Peyer's patch (tissue), 4 donors: ENCODE measurements at regions not wholly inside any gene's neighbourhood (a gene's known extent, or its start where the extent isn't known, plus 50 kb on each side); places are given as distances from the start of the nearest gene placed in this dataset.
"Not testable (repeated sequence)": the region's sequence is repeated elsewhere in the genome, so short reads cannot be mapped to it uniquely, and the experiment has no call there.

ENCODE experiments used
- DNase-seq, 3 donors: peaks; one replicate each; pipeline ENCODE4 v3.0.0-alpha.2; 2017 to 2019
- H3K27ac ChIP-seq, 4 donors: fragments of 200-600 bp; sonication (generic); one replicate each; pipeline ENCODE4 v1.5.1; 2016 to 2019
- H3K27me3 ChIP-seq, 2 donors: fragments of 200-600 bp; sonication (generic); one replicate each; pipeline ENCODE4 v1.5.1; 2019
- H3K36me3 ChIP-seq, 3 donors: fragments of 200-600 bp; sonication (generic); one replicate each; pipeline ENCODE4 v1.5.1; 2016 to 2019
- H3K4me1 ChIP-seq, 4 donors: fragments of 200-600 bp; sonication (generic); one replicate each; pipeline ENCODE4 v1.5.1; 2016 to 2019
- H3K4me3 ChIP-seq, 4 donors: fragments of 200-600 bp; sonication (generic); 1 replicate in 3 of 4; 2 replicates in 1 of 4; pipeline ENCODE4 v1.5.1; 2016 to 2019; ENCODE audit warnings: mild to moderate bottlenecking in 1 of 4
- H3K9me3 ChIP-seq, 4 donors: fragments of 200-600 bp; sonication (generic); one replicate each; pipeline ENCODE4 v1.5.1; 2016 to 2019; ENCODE audit warnings: mild to moderate bottlenecking in 1 of 4
- CTCF ChIP-seq, 6 experiments: fragments of 450-650 bp in 4 of 6; fragments of 200-600 bp in 2 of 6; sonication (generic) in 1 of 6; IDR thresholded peaks; one replicate each; pipeline ENCODE4 v1.5.1; 2017 to 2019; ENCODE audit warnings: antibody characterized with exemption in 6 of 6, mild to moderate bottlenecking in 3 of 6, moderate library complexity in 1 of 6
- POLR2A ChIP-seq, 2 donors: fragments of 450-650 bp; IDR thresholded peaks; one replicate each; pipeline ENCODE4 v1.5.1; 2017; ENCODE audit warnings: antibody characterized with exemption in 2 of 2, mild to moderate bottlenecking in 2 of 2, moderate library complexity in 2 of 2

GRCh38 chrX:69065451-69065850 is 99.8 kb downstream of the PJA1 start:
- Histone ChIP-seq H3K27ac (no peak overlapping the region), H3K4me1 (no peaks in the 10 kb centered on the region), H3K9me3 (peaks cover 0 to 5% (median 0%) of the 10 kb centered on the region in 4 donors), H3K36me3 (no peaks in the 10 kb centered on the region), H3K4me3 (no peak overlapping the region), H3K27me3 (no peaks in the 10 kb centered on the region)
- DNase-seq, result peak in 1 of 3 donors; percentile 14
- TF ChIP-seq POLR2A (IDR thresholded peaks at IDR 0.05), result no peak
- TF ChIP-seq CTCF (IDR thresholded peaks at IDR 0.05), result no peak

DNA sequence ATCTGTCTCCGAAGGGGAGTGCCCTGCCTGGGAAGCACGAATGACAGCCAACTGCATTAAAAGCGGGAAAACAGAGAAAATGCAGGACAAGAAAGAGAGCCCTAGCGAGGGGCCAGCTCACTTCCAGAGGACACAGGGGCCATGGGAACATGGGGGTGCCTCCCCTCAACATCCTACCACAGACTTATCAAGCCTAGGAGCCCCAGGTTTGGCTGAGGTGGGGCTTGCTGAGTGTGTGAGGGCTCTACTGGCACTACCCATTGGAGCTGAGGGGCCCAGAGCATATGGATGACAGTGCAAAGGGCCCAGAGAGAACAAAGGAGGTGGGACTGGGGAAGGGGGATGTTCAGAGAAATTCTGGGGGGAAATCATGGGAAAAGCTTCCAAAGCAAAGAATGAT is 101.8 kb downstream of the PJA1 start:
- Histone ChIP-seq H3K36me3 (no peaks in the 10 kb centered on the region), H3K4me1 (no peaks in the 10 kb centered on the region), H3K27me3 (no peaks in the 10 kb centered on the region), H3K9me3 (peaks cover 0 to 5% (median 0%) of the 10 kb centered on the region in 4 donors), H3K4me3 (no peak overlapping the region), H3K27ac (no peak overlapping the region)
- DNase-seq, result peak in 1 of 3 donors; percentile 18
- no peak for TF ChIP-seq CTCF (IDR thresholded peaks at IDR 0.05)

GRCh38 chrX:69062493-69062892 is 102.8 kb downstream of the PJA1 start:
- Histone ChIP-seq H3K4me3 (no peak overlapping the region), H3K4me1 (no peaks in the 10 kb centered on the region), H3K27me3 (no peaks in the 10 kb centered on the region), H3K9me3 (peaks cover 0 to 5% (median 0%) of the 10 kb centered on the region in 4 donors), H3K36me3 (no peaks in the 10 kb centered on the region), H3K27ac (no peak overlapping the region)
- no peak for DNase-seq
- TF ChIP-seq CTCF (IDR thresholded peaks at IDR 0.05) (no peak), POLR2A (IDR thresholded peaks at IDR 0.05) (no peak)

- Histone ChIP-seq H3K27me3 (no peaks in the 10 kb centered on the region), H3K36me3 (no peaks in the 10 kb centered on the region), H3K4me1 (no peaks in the 10 kb centered on the region), H3K27ac (no peak overlapping the region), H3K4me3 (no peak overlapping the region), H3K9me3 (peaks cover 0 to 5% (median 0%) of the 10 kb centered on the region in 4 donors)
- TF ChIP-seq CTCF (IDR thresholded peaks at IDR 0.05) (peak in 3 of 6 experiments; percentile 39 to 52 (median 47)), POLR2A (IDR thresholded peaks at IDR 0.05) (no peak)
- DNase-seq, result peak in 1 of 3 donors; percentile 57
Measured at GRCh38 chrX:69060631-69061408, 104.4 kb downstream of the PJA1 start.

GRCh38 chrX:69055193-69055592 is 110.1 kb downstream of the PJA1 start:
- Histone ChIP-seq H3K4me1 (no peaks in the 10 kb centered on the region), H3K27me3 (no peaks in the 10 kb centered on the region), H3K9me3 (no peaks in the 10 kb centered on the region), H3K27ac (no peak overlapping the region), H3K4me3 (no peak overlapping the region), H3K36me3 (no peaks in the 10 kb centered on the region)
- no peak for DNase-seq
- TF ChIP-seq CTCF (IDR thresholded peaks at IDR 0.05), result no peak
- no peak for TF ChIP-seq POLR2A (IDR thresholded peaks at IDR 0.05)

- H3K4me3 ChIP-seq, DNase-seq, H3K36me3 ChIP-seq, H3K27ac ChIP-seq, H3K4me1 ChIP-seq, H3K9me3 ChIP-seq, H3K27me3 ChIP-seq: not testable (repeated sequence)
Measured at GRCh38 chrX:69054497-69054896, 110.8 kb downstream of the PJA1 start.
